HAP-1 (cell line): ENCODE measurements at regions not wholly inside any gene's neighbourhood (a gene's known extent, or its start where the extent isn't known, plus 50 kb on each side); places are given as distances from the start of the nearest gene placed in this dataset.
A peak's percentile ranks its signal among the peaks of the same experiment; 100 is the strongest.

ENCODE experiments used
- DNase-seq, 2 experiments: peaks; one replicate each; pipeline ENCODE4 v3.0.0-alpha.2; 2016 to 2020; ENCODE audit warnings: low spot score in 2 of 2
- H3K27me3 ChIP-seq: fragments of 250-450 bp; sonication (Bioruptor Pico); 2 replicates; pipeline ENCODE4 v1.5.1; 2020; ENCODE audit warnings: low read depth, mild to moderate bottlenecking, moderate library complexity
- H3K36me3 ChIP-seq: fragments of 250-450 bp; sonication (Bioruptor Pico); replicated peaks from 2 replicates; pipeline ENCODE4 v1.5.1; 2020; ENCODE audit warnings: mild to moderate bottlenecking
- H3K4me1 ChIP-seq: fragments of 250-450 bp; sonication (Bioruptor Pico); 2 replicates; pipeline ENCODE4 v1.5.1; 2020; ENCODE audit warnings: mild to moderate bottlenecking
- H3K4me3 ChIP-seq: fragments of 250-450 bp; sonication (Bioruptor Pico); 2 replicates; pipeline ENCODE4 v1.5.1; 2020; ENCODE audit warnings: mild to moderate bottlenecking, moderate library complexity
- H3K9me3 ChIP-seq: fragments of 250-450 bp; sonication (Bioruptor Pico); 2 replicates; pipeline ENCODE4 v1.5.1; 2020; ENCODE audit warnings: mild to moderate bottlenecking, moderate library complexity
- in situ Hi-C: fragments of 300-500 bp; cut with MboI; formaldehyde crosslinking; loops from 3 replicates; pipeline ENCODE4 v1.14.3; 2020; ENCODE audit warnings: low sequenced_read_pairs, inconsistent platforms, mixed read lengths

DNA sequence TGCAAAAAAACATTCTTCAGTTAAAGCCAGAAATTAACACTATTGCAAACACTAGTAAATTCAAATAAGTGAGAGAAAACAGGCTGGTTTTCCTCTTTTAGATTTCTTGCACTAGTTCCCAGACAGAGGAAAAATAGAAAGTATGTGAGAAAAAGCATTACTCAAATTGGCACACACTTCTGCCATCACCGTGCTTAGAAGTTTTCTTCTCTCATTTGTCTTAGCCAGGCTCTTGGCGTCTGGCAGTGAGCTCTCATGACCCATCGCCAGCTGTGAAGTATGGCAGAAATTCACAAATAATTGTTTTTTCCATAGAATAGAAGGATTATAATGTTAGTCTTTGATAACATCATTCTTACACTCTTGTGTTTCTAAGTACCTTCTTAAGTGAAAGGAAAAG, 515.9 kb downstream of the GBE1 start:
- in situ Hi-C loops: no loop called here
- no peaks in the 10 kb centered on the region for H3K36me3 ChIP-seq
- H3K4me3 ChIP-seq: no peak overlapping the region
- H3K27me3 ChIP-seq: no peaks in the 10 kb centered on the region
- H3K9me3 ChIP-seq: no peaks in the 10 kb centered on the region
- peaks cover 24% of the 10 kb centered on the region for H3K4me1 ChIP-seq
- no peak for DNase-seq

GRCh38 chr3:81245043-81245442, 516.4 kb downstream of the GBE1 start:
- DNase-seq: no peak
- Histone ChIP-seq H3K4me3 (no peak overlapping the region), H3K4me1 (peaks cover 23% of the 10 kb centered on the region), H3K36me3 (no peaks in the 10 kb centered on the region), H3K9me3 (no peaks in the 10 kb centered on the region), H3K27me3 (no peaks in the 10 kb centered on the region)
- in situ Hi-C loops: no loop called here

- H3K4me1 ChIP-seq: peaks cover 16% of the 10 kb centered on the region
- no peak for DNase-seq
- in situ Hi-C loops: no loop called here
- no peaks in the 10 kb centered on the region for H3K9me3 ChIP-seq
- H3K36me3 ChIP-seq: no peaks in the 10 kb centered on the region
- no peaks in the 10 kb centered on the region for H3K27me3 ChIP-seq
- no peak overlapping the region for H3K4me3 ChIP-seq
Measured at GRCh38 chr3:81244231-81244630, 517.2 kb downstream of the GBE1 start.

DNA sequence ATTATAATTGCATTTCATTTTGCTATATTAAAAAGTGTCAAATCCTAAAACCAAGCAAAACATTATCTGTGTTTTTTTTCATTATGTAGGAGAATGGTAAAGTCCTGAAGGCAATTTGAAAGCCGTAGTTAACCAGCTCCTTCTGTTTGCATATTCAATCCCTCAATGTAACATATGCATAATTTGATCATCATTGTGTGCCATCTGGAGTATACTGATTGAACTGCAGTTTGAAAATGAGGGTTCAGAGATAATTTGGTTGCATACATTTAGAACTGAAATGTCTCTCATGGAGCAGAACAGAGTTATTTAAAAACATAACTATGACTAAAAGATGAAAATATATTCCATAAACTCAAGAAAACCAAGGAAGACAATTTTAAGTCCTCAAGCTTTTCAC, 518.6 kb downstream of the GBE1 start:
- Histone ChIP-seq H3K4me3 (no peak overlapping the region), H3K36me3 (no peaks in the 10 kb centered on the region), H3K4me1 (peaks cover 28% of the 10 kb centered on the region), H3K27me3 (no peaks in the 10 kb centered on the region), H3K9me3 (no peaks in the 10 kb centered on the region)
- in situ Hi-C loops: no loop called here
- DNase-seq: peak in 1 of 2 experiments; percentile 66

- Histone ChIP-seq H3K4me1 (peaks cover 27% of the 10 kb centered on the region), H3K36me3 (no peaks in the 10 kb centered on the region), H3K4me3 (no peak overlapping the region), H3K27me3 (no peaks in the 10 kb centered on the region), H3K9me3 (no peaks in the 10 kb centered on the region)
- in situ Hi-C loops: no loop called here
- DNase-seq: no peak
Measured at GRCh38 chr3:81237181-81237580, 524.3 kb downstream of the GBE1 start.

- Histone ChIP-seq H3K4me3 (no peak overlapping the region), H3K27me3 (no peaks in the 10 kb centered on the region), H3K4me1 (peaks cover 3% of the 10 kb centered on the region; the same call in 1 of the 2 replicates), H3K9me3 (no peaks in the 10 kb centered on the region), H3K36me3 (no peaks in the 10 kb centered on the region)
- DNase-seq: peak; percentile 40 to 43
- in situ Hi-C loops: no loop called here
Measured at GRCh38 chr3:81218023-81218422, 543.4 kb downstream of the GBE1 start.

DNA sequence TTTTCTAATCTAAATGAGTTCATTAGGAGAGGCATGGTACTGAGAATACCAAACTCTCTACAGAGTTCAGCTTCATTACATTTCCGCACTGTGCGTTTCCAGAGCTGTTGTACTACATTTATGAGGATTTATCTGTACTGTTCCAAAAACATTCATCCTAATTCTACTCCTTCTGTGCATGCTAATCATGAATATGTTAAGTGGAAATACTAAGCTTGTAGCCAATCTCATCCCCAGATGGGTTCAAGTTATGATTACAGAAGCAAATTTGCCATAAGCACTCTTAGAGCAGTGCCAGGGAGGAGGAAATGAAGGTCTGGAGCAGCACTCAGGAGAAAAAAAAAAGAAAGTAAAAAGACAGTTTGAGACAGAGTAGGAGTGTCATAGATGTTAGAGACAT, 544.3 kb downstream of the GBE1 start:
- Histone ChIP-seq H3K9me3 (no peaks in the 10 kb centered on the region), H3K36me3 (no peaks in the 10 kb centered on the region), H3K4me3 (no peak overlapping the region), H3K27me3 (no peaks in the 10 kb centered on the region), H3K4me1 (peaks cover 3% of the 10 kb centered on the region; the same call in 1 of the 2 replicates)
- in situ Hi-C loops: no loop called here
- no peak for DNase-seq

GRCh38 chr3:81216192-81216591, 545.3 kb downstream of the GBE1 start:
- Histone ChIP-seq H3K9me3 (no peaks in the 10 kb centered on the region), H3K4me3 (no peak overlapping the region), H3K4me1 (peaks cover 3% of the 10 kb centered on the region; the same call in 1 of the 2 replicates), H3K27me3 (no peaks in the 10 kb centered on the region), H3K36me3 (no peaks in the 10 kb centered on the region)
- no peak for DNase-seq
- in situ Hi-C loops: no loop called here

- Histone ChIP-seq H3K9me3 (no peaks in the 10 kb centered on the region), H3K4me3 (no peak overlapping the region), H3K4me1 (peaks cover 3% of the 10 kb centered on the region; the same call in 1 of the 2 replicates), H3K36me3 (no peaks in the 10 kb centered on the region), H3K27me3 (no peaks in the 10 kb centered on the region)
- DNase-seq: no peak
- in situ Hi-C loops: no loop called here
Measured at GRCh38 chr3:81214631-81215030, 546.8 kb downstream of the GBE1 start.

DNA sequence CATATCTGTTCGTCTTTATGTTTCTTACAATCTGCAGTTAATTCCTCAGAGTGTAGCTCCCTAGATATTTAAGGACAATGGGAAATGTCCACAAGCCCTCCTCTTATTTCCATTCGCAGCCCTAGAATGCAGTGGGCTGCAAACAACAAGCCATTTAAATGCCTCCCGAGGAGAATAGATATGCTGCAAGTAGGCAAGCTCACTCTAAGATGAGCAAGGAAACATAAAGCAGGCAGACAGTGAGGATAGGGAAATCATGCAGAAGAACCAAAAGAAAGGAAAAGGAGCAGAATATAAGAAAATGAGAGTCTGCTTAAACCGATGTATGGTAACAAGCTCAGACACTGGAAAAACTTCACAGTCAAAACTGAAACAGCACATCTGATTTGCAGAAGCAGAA, 561.9 kb downstream of the GBE1 start:
- DNase-seq: no peak
- in situ Hi-C loops: no loop called here

GRCh38 chr3:81198756-81199155, 562.7 kb downstream of the GBE1 start:
- H3K4me3 ChIP-seq: no peak overlapping the region
- H3K4me1 ChIP-seq: no peaks in the 10 kb centered on the region

More for the DNA sequence above, 561.9 kb downstream of the GBE1 start:
- Histone ChIP-seq H3K9me3 (no peaks in the 10 kb centered on the region), H3K36me3 (no peaks in the 10 kb centered on the region), H3K27me3 (no peaks in the 10 kb centered on the region), H3K4me3 (no peak overlapping the region), H3K4me1 (no peaks in the 10 kb centered on the region)

GRCh38 chr3:81198216-81198615, 563.2 kb downstream of the GBE1 start:
- H3K36me3 ChIP-seq: no peaks in the 10 kb centered on the region
- H3K9me3 ChIP-seq: no peaks in the 10 kb centered on the region
- H3K4me1 ChIP-seq: no peaks in the 10 kb centered on the region
- in situ Hi-C loops: no loop called here
- no peak for DNase-seq
- no peaks in the 10 kb centered on the region for H3K27me3 ChIP-seq
- H3K4me3 ChIP-seq: no peak overlapping the region

More at GRCh38 chr3:81198756-81199155, 562.7 kb downstream of the GBE1 start:
- no peaks in the 10 kb centered on the region for H3K27me3 ChIP-seq
- H3K9me3 ChIP-seq: no peaks in the 10 kb centered on the region
- no peaks in the 10 kb centered on the region for H3K36me3 ChIP-seq
- in situ Hi-C loops: no loop called here
- no peak for DNase-seq

DNA sequence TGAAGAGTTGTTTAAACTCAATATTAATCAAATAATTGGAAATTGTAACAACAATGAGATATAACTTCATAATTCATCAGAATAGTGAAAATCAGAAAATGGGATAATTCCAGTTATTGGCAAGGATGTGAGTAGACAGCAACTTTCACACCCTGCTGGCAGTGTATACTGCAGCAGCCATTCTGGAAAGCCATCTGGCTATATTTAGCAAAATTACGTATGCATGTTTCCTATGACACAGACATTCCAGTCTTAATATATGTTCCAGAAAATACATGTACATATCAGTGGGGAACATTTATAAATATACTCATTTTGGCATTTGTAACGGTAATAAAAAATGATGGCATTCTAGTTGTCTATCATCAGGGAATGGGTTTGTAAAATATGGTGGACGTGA, 564.1 kb downstream of the GBE1 start:
- Histone ChIP-seq H3K4me3 (no peak overlapping the region), H3K4me1 (no peaks in the 10 kb centered on the region), H3K9me3 (no peaks in the 10 kb centered on the region), H3K27me3 (no peaks in the 10 kb centered on the region), H3K36me3 (no peaks in the 10 kb centered on the region)
- in situ Hi-C loops: no loop called here
- no peak for DNase-seq

GRCh38 chr3:81195478-81195877, 566.0 kb downstream of the GBE1 start:
- DNase-seq: no peak

GRCh38 chr3:81186412-81186811, 575.0 kb downstream of the GBE1 start:
- Histone ChIP-seq H3K36me3 (no peaks in the 10 kb centered on the region), H3K4me3 (no peak overlapping the region), H3K27me3 (no peaks in the 10 kb centered on the region), H3K9me3 (no peaks in the 10 kb centered on the region), H3K4me1 (peaks cover 7% of the 10 kb centered on the region)
- in situ Hi-C loops: no loop called here
- no peak for DNase-seq

More at GRCh38 chr3:81195478-81195877, 566.0 kb downstream of the GBE1 start:
- in situ Hi-C loops: no loop called here
- H3K9me3 ChIP-seq: no peaks in the 10 kb centered on the region
- no peak overlapping the region for H3K4me3 ChIP-seq
- H3K36me3 ChIP-seq: no peaks in the 10 kb centered on the region
- no peaks in the 10 kb centered on the region for H3K27me3 ChIP-seq
- peaks cover under 1% of the 10 kb centered on the region for H3K4me1 ChIP-seq
